ENCODE measurements at regions not wholly inside any gene's neighbourhood (a gene's known extent, or its start where the extent isn't known, plus 50 kb on each side); places are given as distances from the start of the nearest gene placed in this dataset.

DNA sequence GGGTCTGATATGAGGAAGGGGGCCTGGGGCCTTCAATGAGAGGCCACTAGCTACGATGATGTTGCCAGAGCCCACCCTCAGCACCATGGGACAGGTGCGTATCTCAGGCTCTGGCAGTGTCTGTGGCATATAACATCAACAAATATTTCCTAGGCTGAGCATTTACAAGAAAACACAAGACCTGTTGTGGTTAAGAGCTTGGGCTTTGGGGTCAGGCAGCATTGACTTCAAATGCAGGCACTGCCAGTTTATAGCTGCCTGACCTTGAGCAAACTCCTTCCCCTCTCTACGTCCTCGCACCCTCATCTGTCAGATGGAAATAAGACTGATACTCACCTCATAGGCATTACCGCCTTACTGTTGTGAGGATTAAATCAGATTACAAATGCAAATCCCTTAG is 156.0 kb downstream of the KATNAL1 start:
- no peak for DNase-seq

DNA sequence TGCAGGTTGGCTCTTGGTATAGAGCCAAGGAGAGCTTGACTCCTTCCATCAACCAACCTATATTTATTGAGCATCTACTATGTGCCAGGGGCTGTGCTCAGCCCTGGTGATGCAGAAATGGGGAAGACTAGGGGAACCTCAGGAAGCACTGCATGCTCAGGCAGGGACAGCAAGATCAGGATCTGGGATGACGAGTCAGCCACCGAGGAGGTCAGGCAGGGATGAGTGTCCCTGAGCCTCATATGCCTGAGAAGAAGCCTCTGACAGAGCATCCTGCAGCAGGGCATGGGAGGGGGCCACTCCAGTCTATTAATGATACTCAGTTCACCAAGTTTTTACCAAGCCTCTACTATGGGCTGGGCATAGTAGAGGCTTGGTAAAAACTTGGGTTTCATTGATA is 158.1 kb downstream of the KATNAL1 start:
- DNase-seq = no peak

GRCh38 chr13:30148786-30149185 is 158.6 kb downstream of the KATNAL1 start:
- DNase-seq = no peak

- DNase-seq = no peak
These were observed 159.1 kb downstream of the KATNAL1 start for GRCh38 chr13:30148171-30148754.

GRCh38 chr13:30147421-30147820 is 159.9 kb downstream of the KATNAL1 start:
- DNase-seq = peak; percentile 19

DNA sequence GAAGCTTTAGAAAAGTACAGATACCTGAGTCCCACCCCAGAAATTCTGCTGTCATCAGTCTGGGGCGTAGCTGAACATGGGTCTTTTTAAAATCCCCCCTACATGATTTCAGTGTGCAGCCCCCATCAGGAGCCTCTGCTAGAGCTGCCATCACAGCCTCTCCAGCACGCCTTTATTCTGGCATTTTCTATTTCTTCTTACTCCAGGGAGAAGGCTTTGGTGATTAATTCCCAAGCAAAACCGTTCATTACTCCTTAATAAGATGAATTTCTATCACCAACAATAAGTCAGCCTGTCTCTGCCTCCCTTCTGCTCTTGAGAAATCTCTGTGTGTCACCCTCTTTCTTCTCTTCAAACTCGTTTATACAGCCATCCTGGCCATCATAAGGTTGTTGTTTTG is 160.3 kb downstream of the KATNAL1 start:
- DNase-seq = no peak

- no peak for DNase-seq
These were observed 161.5 kb downstream of the KATNAL1 start for GRCh38 chr13:30145709-30146367.

- DNase-seq = no peak
These were observed 163.5 kb downstream of the KATNAL1 start for GRCh38 chr13:30143666-30144400.

DNA sequence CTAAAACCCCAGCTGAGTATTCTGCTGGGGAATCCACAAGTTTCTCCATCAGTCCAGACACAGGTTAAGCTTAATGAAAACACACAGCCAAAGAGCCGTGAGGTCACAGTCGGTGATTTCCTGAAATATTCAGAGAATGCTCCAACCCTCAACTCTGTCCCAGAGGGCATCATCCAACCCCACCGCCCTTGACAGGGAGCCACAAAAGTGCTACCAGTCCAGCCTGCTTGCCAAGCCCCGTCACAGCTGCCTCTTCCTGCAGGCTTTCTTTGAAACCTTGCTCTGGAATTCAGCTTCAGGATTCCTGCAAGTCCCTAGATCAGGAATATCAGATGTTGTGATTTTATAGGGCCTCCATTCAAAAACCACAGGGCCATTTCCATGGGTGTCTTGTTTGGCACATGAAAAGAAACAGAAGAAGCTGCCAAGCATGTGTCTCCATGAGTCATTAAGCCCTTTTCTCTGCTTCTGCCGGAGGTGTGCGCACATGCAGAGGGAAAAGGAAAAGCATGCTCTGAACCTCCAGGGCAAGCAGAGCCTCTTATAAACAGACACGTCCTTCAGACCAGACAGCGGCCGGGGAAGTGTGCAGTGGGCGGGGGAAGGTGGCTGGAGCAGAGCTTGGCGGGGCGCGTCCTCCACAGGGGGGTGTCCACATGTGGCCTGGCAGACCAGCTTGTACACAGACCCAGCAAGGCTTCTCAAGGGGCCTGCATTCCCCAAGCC is 164.7 kb downstream of the KATNAL1 start:
- DNase-seq = peak; percentile 69

- DNase-seq = no peak
These were observed 165.4 kb downstream of the KATNAL1 start for GRCh38 chr13:30141775-30142485.

DNA sequence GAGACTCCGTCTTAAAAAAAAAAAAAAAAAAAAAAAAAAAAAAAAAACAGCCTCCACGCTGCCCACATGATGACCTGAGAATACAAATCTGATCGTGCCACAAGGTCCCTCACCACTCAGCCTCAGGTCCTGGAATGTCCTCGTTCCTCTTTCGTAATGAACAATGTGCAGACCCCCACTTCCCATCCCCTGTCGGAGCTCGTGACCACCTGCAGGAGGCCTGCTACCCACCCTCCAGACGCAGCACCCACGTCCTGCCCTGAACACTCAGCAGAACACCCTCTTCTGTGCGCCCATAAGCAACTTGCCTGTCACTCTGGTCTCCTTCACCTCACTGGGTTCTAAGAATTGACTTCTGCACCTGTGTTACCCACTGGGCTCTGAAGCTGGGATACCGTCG is 166.4 kb downstream of the KATNAL1 start:
- DNase-seq = no peak

GRCh38 chr13:30138511-30138910 is 168.8 kb downstream of the KATNAL1 start:
- DNase-seq = no peak

DNA sequence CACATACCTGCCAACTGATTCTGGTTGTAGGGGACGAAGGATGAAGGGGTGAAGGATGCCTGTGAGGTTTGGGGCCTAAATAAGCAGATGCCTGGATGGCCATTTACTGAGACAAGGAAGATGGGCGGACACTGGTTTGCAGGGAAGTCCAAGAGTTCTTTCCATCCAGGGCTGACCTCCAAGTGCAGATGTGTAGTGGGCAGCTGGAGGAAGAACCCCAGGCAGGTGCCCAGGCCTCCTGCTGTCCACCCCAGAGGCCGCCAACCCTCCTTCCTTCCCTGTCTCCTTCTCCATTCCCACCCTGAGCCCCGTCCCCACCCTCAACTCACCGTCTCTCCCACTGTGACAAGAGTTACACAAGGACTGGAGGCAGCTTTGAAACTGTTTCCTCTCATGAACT is 171.5 kb downstream of the KATNAL1 start:
- no peak for DNase-seq

DNA sequence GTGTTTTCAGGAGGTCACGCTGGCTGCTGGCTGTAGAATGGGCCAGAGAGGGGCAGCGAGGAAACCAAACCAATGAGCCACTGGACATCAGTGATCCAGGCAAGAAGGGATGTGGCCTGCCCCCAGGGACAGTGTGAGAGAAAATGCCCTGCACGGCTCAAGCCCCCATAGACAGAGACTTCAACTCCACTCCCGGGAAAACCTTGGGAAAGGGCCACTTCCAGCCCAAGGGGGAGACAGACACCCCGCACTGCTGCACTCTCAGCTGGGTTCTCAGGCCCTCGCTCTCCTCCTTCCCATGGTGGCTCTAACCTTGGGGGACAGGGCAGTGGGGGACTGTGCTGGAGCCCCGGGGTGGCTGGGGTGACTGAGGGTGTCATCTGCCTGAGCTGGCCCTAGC is 172.0 kb downstream of the KATNAL1 start:
- no peak for DNase-seq

DNA sequence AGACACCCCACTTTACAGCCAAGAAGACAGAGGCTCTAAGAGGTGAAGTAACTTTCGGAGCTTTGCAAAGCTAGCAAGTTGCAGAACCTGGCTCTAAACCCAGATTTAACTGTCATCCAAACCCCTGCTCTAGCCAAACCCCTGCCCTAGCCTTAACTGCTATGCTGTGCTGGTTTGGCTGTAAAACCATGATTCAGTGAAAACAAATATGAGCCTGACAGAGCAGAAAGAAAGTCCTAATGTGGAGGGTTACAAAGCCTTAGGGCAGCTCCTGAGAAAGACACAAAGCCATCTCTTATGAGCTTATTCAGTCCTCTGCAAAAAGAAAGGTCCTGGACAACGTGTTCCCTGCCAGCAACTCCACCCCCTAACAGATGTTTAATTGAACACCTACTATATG is 172.8 kb downstream of the KATNAL1 start:
- no peak for DNase-seq

GRCh38 chr13:30133996-30134395 is 173.4 kb downstream of the KATNAL1 start:
- DNase-seq = no peak

DNA sequence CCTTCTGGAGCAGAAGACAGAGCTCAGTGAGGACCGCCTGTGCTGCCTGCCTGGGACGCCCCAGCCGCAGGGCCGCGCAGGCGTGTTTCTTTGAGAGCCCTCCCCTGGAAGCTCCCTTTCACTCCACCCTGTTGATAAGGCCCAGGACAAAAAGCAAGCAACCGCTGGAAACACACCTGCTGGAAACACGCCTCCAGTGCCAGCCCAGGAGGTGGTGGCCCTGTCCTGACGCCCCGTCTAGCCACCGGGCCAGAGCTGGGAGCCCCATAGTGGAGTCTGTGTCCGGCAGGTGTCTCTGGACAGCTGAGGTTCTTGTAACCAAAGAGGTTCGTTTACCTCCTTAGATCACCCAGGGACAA is 173.8 kb downstream of the KATNAL1 start:
- DNase-seq = no peak

GRCh38 chr13:30132623-30133553 is 174.5 kb downstream of the KATNAL1 start:
- peak; percentile 87 for DNase-seq

DNA sequence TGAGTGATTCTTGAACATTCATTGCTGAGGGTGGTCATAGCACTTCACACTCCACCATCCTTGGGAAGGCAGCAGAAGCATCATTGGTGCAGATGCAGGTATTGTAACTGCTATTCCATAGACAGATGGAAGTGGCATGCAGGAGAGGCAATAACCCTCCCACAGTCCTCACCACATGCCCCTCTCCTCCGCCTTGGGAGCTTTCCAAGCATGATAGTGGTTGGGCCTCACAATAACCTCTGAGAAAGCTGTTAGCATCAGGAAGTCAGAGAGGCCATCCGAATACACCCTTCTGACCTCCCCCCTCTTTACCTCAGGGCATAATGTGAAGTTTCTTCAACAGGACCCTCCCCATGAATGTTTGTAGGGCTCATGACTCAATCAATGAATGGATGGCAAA is 177.9 kb downstream of the KATNAL1 start:
- no peak for DNase-seq

DNA sequence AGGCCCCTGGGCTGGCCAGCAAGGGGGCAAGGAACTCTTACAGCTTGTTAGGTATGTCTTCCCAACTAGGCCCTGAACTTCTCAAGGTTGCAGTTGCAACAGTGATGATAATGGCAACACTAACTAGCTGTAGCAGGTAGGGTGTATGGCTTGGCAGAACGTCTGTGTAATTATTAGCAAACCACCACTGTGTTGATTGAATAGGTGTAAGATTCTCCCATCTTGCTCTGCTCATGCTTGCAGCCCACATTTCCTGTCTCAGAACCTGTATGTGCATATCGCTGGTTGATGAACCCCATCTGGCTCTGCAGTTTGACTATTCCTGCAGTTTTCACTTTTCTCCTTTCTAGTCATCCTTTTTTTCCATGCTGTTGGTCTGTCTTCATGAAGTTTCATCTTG is 178.8 kb downstream of the KATNAL1 start:
- DNase-seq = no peak

DNA sequence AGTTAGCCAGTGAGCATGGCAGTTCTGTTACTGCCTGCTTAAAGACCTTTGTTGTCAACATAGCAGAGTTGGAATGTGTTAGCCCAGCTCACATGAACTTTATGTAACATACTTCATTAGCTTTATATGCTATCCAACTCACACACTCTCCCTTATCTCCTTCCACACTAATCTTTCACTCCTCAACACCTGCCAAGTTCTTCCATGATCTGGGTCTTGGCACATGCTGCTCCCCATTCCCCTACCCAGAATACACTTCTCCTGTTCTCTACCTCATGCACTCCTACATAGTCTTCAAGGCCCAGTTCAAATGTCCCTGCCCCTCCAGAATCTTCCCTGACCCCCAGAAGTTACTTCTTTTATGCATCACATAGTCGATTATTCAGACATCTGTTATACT is 179.3 kb downstream of the KATNAL1 start:
- DNase-seq = no peak

DNA sequence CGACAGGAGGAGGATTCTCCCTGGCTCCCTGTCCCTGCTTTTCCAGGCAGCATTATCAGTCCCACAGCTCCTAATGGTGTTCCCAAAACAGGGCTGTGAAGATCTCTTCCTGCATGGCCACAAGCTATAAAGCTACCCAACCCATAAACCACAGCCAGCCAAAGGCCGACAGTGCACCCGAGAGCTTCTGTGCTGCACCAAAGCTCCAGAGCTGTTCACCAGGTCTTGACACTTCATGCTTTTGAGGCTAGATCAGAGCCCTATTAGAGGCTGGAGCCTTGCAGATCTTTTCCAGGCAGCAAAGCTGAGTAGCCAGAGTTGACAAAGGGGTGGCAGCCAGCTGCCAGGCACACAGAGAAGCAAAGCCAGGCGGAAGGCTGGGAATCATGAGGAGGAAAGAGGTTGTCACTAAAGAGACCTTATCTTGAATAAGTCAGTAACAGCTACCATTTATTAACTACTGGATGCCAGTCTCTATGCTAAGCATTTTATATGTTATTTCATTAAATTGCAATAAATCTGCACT is 180.4 kb downstream of the KATNAL1 start:
- no peak for DNase-seq

All from DMS79 treated with DMSO at 0.1 percent for 48 hours (cell line).